HCT116 (cell line): ENCODE measurements at regions not wholly inside any gene's neighbourhood (a gene's known extent, or its start where the extent isn't known, plus 50 kb on each side); places are given as distances from the start of the nearest gene placed in this dataset.

Experiments used
- ATAC-seq: fragments of 200-7000 bp; cut with Tn5 transposase; 2 replicates; pipeline ENCODE4 v1.9.1; 2020; ENCODE audit warnings: mild to moderate bottlenecking, moderate library complexity
- BruUV-seq: library from RNA; stranded (reverse); fragments of 400-500 nt; replicated peaks from 2 replicates; lab custom pipeline; 2021; lab: Mats Ljungman, UMichigan
- CTCF ChIA-PET: fragments of 300-600 bp; sonication (Branson Sonifier 250); formaldehyde crosslinking; loops from one replicate; lab custom pipeline; 2021; ENCODE audit warnings: antibody characterized with exemption; lab: Charles Lee
- POLR2A ChIA-PET: fragments of 300-600, 350-600 bp; sonication (Branson Sonifier 250); formaldehyde crosslinking; loops from one replicate; lab custom pipeline; 2021; ENCODE audit warnings: antibody characterized with exemption; lab: Charles Lee
- RAD21 ChIA-PET, 2 experiments: fragments of 300-600 bp; sonication (Branson Sonifier 250); formaldehyde crosslinking; loops; one replicate each; lab custom pipeline; 2023; ENCODE audit warnings: low total read pairs in 2 of 2; ENCODE audit not compliant: uncharacterized antibody in 2 of 2, unreplicated experiment in 2 of 2, low non-redundant PET in 1 of 2; lab: Charles Lee
- DNase-seq: peaks from one replicate; pipeline ENCODE4 v3.0.0-alpha.2; 2010; ENCODE audit warnings: low read depth, low spot score
- H2AFZ ChIP-seq: fragments of 200-600 bp; shearing (Covaris generic), sonication (generic); 2 replicates; pipeline ENCODE4 v1.6.1; 2017; ENCODE audit warnings: low read depth, mixed run types, mixed read lengths, antibody characterized with exemption, low read length; ENCODE audit not compliant: poor library complexity, severe bottlenecking
- H3K27ac ChIP-seq: 2 replicates; pipeline ENCODE4 v1.5.1; 2012; ENCODE audit warnings: low read depth, low read length
- H3K27me3 ChIP-seq: fragments of 200-600 bp; sonication (generic); 2 replicates; pipeline ENCODE4 v1.6.1; 2016; ENCODE audit warnings: mixed run types, low read length, mixed read lengths; ENCODE audit not compliant: insufficient read depth
- H3K36me3 ChIP-seq, 2 experiments: fragments of 200-500 bp in 1 of 2; fragments of 200-600 bp in 1 of 2; sonication (Bioruptor generic) in 1 of 2; sonication (generic) in 1 of 2; 2 replicates each; pipeline versions ENCODE4 v1.5.1 to v1.6.1; 2014 to 2016; ENCODE audit warnings: low read length in 2 of 2, inconsistent platforms in 1 of 2, mixed read lengths in 1 of 2, mixed run types in 1 of 2; ENCODE audit not compliant: insufficient read depth in 2 of 2, control insufficient read depth in 1 of 2
- H3K4me1 ChIP-seq, 2 experiments: fragments of 200-600 bp in 1 of 2; sonication (generic) in 1 of 2; 2 replicates each; pipeline versions ENCODE4 v1.5.1 to v1.6.1; 2012 to 2017; ENCODE audit warnings: low read length in 2 of 2, inconsistent platforms in 1 of 2, mild to moderate bottlenecking in 1 of 2, mixed read lengths in 1 of 2, mixed run types in 1 of 2, moderate library complexity in 1 of 2; ENCODE audit not compliant: insufficient read depth in 2 of 2, control insufficient read depth in 1 of 2
- H3K4me2 ChIP-seq: fragments of 200-600 bp; sonication (generic); 2 replicates; pipeline ENCODE4 v1.6.1; 2017; ENCODE audit warnings: mixed run types, low read length, mixed read lengths
- H3K4me3 ChIP-seq, 2 experiments: fragments of 200-600 bp in 1 of 2; sonication (generic) in 1 of 2; replicated peaks in 1 of 2; 2 replicates each; pipeline ENCODE4 v1.5.1; 2011 to 2016; ENCODE audit warnings: low read length in 2 of 2, control low read depth in 1 of 2, low read depth in 1 of 2, mild to moderate bottlenecking in 1 of 2, mixed read lengths in 1 of 2, mixed run types in 1 of 2
- H3K79me2 ChIP-seq: fragments of 200-600 bp; sonication (generic); 2 replicates; pipeline ENCODE4 v1.6.1; 2017; ENCODE audit warnings: mild to moderate bottlenecking, mixed run types, low read length, moderate library complexity, mixed read lengths; ENCODE audit not compliant: insufficient read depth
- H3K9ac ChIP-seq: fragments of 200-600 bp; sonication (generic); 2 replicates; pipeline ENCODE4 v1.6.1; 2016; ENCODE audit warnings: low read length, mixed read lengths
- H3K9me2 ChIP-seq: fragments of 200-600 bp; sonication (generic), shearing (Covaris generic); 2 replicates; pipeline ENCODE4 v1.6.1; 2017; ENCODE audit warnings: mixed run types, mild to moderate bottlenecking, moderate library complexity; ENCODE audit not compliant: insufficient read depth
- H3K9me3 ChIP-seq, 2 experiments: fragments of 200-500 bp in 1 of 2; fragments of 200-600 bp in 1 of 2; sonication (Bioruptor generic) in 1 of 2; sonication (generic) in 1 of 2; 2 replicates each; pipeline ENCODE4 v1.6.1; 2014 to 2017; ENCODE audit warnings: low read length in 2 of 2, mixed read lengths in 2 of 2, inconsistent platforms in 1 of 2, low read depth in 1 of 2, mild to moderate bottlenecking in 1 of 2, mixed run types in 1 of 2, moderate library complexity in 1 of 2; ENCODE audit not compliant: control insufficient read depth in 1 of 2, insufficient read depth in 1 of 2
- H4K20me1 ChIP-seq: fragments of 200-600 bp; sonication (generic), shearing (Covaris generic); 2 replicates; pipeline ENCODE4 v1.6.1; 2017; ENCODE audit warnings: mixed run types, mild to moderate bottlenecking, moderate library complexity; ENCODE audit not compliant: insufficient read depth
- CBX3 ChIP-seq: IDR thresholded peaks from 2 replicates; pipeline ENCODE4 v1.6.1; 2012; ENCODE audit warnings: low read depth
- EGR1 ChIP-seq: IDR thresholded peaks from 2 replicates; pipeline ENCODE4 v1.6.1; 2012; ENCODE audit warnings: low read depth
- ELF1 ChIP-seq: IDR thresholded peaks from 2 replicates; pipeline ENCODE4 v1.6.1; 2012; ENCODE audit warnings: low read depth, borderline replicate concordance
- EZH2 ChIP-seq: fragments of 200-600 bp; sonication (generic); IDR thresholded peaks from 2 replicates; pipeline ENCODE4 v1.6.1; 2017; ENCODE audit warnings: antibody characterized with exemption, mixed run types
- EZH2phosphoT487 ChIP-seq: fragments of 200-600 bp; IDR thresholded peaks from 2 replicates; pipeline ENCODE4 v1.6.1; 2018; ENCODE audit warnings: antibody characterized with exemption, borderline replicate concordance
- POLR2AphosphoS5 ChIP-seq: IDR thresholded peaks from 2 replicates; pipeline ENCODE4 v1.6.1; 2011; ENCODE audit warnings: mild to moderate bottlenecking, low read depth, low read length, moderate library complexity
- REST ChIP-seq: IDR thresholded peaks from 2 replicates; pipeline ENCODE4 v1.6.1; 2012; ENCODE audit warnings: low read depth
- SP1 ChIP-seq: IDR thresholded peaks from 2 replicates; pipeline ENCODE4 v1.6.1; 2012; ENCODE audit warnings: low read depth
- ZFX ChIP-seq: fragments of 450-650 bp; IDR thresholded peaks from 2 replicates; pipeline ENCODE4 v1.6.1; 2017
- intact Hi-C: fragments of 100-400 bp; cut with micrococcal nuclease; formaldehyde crosslinking; loops from 2 replicates; pipeline ENCODE4 v1.10.0; 2022
- TF ChIP-seq, protein P1 (sequence below): IDR thresholded peaks from 2 replicates; pipeline ENCODE4 v1.6.1; 2011; ENCODE audit warnings: mild to moderate bottlenecking, low read length, moderate library complexity; ENCODE audit not compliant: insufficient replicate concordance; ENCODE audit errors: extremely low read depth
- TF ChIP-seq, protein P2 (sequence below): IDR thresholded peaks from 2 replicates; pipeline ENCODE4 v1.6.1; 2012

GRCh38 chr1:239874831-239875230 lies 216.9 kb upstream of the FMN2 start:
- BruUV-seq: no TSS peak
- ATAC-seq: no peak
- H3K9me2 ChIP-seq: no peaks in the 10 kb centered on the region
- ChIA-PET POLR2A (no interaction called here), RAD21 (no interaction called here)
- H3K4me2 ChIP-seq: no peak overlapping the region
- no peak overlapping the region for H3K27ac ChIP-seq
- no peak overlapping the region for H3K9ac ChIP-seq
- intact Hi-C loops: no loop called here
- no peaks in the 10 kb centered on the region for H3K36me3 ChIP-seq
- H3K9me3 ChIP-seq: peaks cover 0 to 22% of the 10 kb centered on the region in 2 experiments; a peak in 2 of 4 replicates
- H3K4me1 ChIP-seq: no peaks in the 10 kb centered on the region
- H3K27me3 ChIP-seq: no peaks in the 10 kb centered on the region
- TF ChIP-seq POLR2AphosphoS5 (no peak), EZH2 (no peak), ELF1 (no peak), CBX3 (no peak), SP1 (no peak), ZFX (no peak), EZH2phosphoT487 (no peak), REST (no peak), EGR1 (no peak)
- TF ChIP-seq, protein P1, sequence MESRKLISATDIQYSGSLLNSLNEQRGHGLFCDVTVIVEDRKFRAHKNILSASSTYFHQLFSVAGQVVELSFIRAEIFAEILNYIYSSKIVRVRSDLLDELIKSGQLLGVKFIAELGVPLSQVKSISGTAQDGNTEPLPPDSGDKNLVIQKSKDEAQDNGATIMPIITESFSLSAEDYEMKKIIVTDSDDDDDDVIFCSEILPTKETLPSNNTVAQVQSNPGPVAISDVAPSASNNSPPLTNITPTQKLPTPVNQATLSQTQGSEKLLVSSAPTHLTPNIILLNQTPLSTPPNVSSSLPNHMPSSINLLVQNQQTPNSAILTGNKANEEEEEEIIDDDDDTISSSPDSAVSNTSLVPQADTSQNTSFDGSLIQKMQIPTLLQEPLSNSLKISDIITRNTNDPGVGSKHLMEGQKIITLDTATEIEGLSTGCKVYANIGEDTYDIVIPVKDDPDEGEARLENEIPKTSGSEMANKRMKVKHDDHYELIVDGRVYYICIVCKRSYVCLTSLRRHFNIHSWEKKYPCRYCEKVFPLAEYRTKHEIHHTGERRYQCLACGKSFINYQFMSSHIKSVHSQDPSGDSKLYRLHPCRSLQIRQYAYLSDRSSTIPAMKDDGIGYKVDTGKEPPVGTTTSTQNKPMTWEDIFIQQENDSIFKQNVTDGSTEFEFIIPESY: no peak
- TF ChIP-seq, protein P2, sequence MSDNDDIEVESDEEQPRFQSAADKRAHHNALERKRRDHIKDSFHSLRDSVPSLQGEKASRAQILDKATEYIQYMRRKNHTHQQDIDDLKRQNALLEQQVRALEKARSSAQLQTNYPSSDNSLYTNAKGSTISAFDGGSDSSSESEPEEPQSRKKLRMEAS: no peak
- TF ChIP-seq, all 23 proteins: peak for 0
- no peak for DNase-seq
- Histone ChIP-seq H3K4me3 (no peak overlapping the region), H4K20me1 (no peaks in the 10 kb centered on the region), H3K79me2 (no peaks in the 10 kb centered on the region), H2AFZ (no peak overlapping the region)
- CTCF ChIA-PET: no interaction called here
